GM12891 (cell line): ENCODE measurements at regions not wholly inside any gene's neighbourhood (a gene's known extent, or its start where the extent isn't known, plus 50 kb on each side); places are given as distances from the start of the nearest gene placed in this dataset.

Experiments
- PAX5 ChIP-seq: IDR thresholded peaks from 2 replicates; pipeline ENCODE4 v1.6.1; 2011; ENCODE audit warnings: low read length, moderate library complexity, mild to moderate bottlenecking; ENCODE audit not compliant: insufficient read depth, severe bottlenecking
- POLR2A ChIP-seq: IDR thresholded peaks from 2 replicates; pipeline ENCODE4 v1.6.1; 2011; ENCODE audit warnings: low read depth, low read length, control low read depth
- POLR2AphosphoS5 ChIP-seq: IDR thresholded peaks from 2 replicates; pipeline ENCODE4 v1.6.1; 2011; ENCODE audit warnings: low read depth, low read length, control low read depth
- SPI1 ChIP-seq: IDR thresholded peaks from 2 replicates; pipeline ENCODE4 v1.6.1; 2011; ENCODE audit warnings: low read depth, low read length, control low read depth
- TAF1 ChIP-seq: IDR thresholded peaks from 2 replicates; pipeline ENCODE4 v1.6.1; 2011; ENCODE audit warnings: low read depth, low read length, control low read depth

- TF ChIP-seq TAF1 (no peak), POLR2A (no peak), POLR2AphosphoS5 (no peak), SPI1 (no peak), PAX5 (no peak)
These were observed 190.0 kb downstream of the RPS12 start for GRCh38 chr6:133004304-133004884.
